Posterior vena cava (tissue), 2 donors: ENCODE measurements at regions not wholly inside any gene's neighbourhood (a gene's known extent, or its start where the extent isn't known, plus 50 kb on each side); places are given as distances from the start of the nearest gene placed in this dataset.
"Not testable (repeated sequence)": the region's sequence is repeated elsewhere in the genome, so short reads cannot be mapped to it uniquely, and the experiment has no call there.

Source experiments
- DNase-seq: peaks from one replicate; pipeline ENCODE4 v3.0.0-alpha.2; 2020; ENCODE audit warnings: low spot score
- intact Hi-C, 2 donors: fragments of 100-400 bp; cut with DNase I; formaldehyde crosslinking; loops; one replicate each; pipeline versions ENCODE4 v1.14.1 to v1.14.2; 2022 to 2023
- donor health status: DM: yes; HTN: yes; CAD: no.
- donor health status: DM: yes; HTN: yes; CAD: no.

GRCh38 chr10:4397337-4397736 lies 428.7 kb upstream of the AKR1E2 start:
- intact Hi-C loops = no loop called here
- no peak for DNase-seq

GRCh38 chr10:4396401-4397283 lies 429.4 kb upstream of the AKR1E2 start:
- intact Hi-C loops = no loop called here

GRCh38 chr10:4395731-4396130 lies 430.3 kb upstream of the AKR1E2 start:
- DNase-seq = no peak
- intact Hi-C loops = no loop called here

More at GRCh38 chr10:4396401-4397283, 429.4 kb upstream of the AKR1E2 start:
- no peak for DNase-seq

GRCh38 chr10:4394455-4394854 lies 431.6 kb upstream of the AKR1E2 start:
- intact Hi-C loops, DNase-seq: not testable (repeated sequence)

GRCh38 chr10:4391683-4392082 lies 434.3 kb upstream of the AKR1E2 start:
- no peak for DNase-seq
- intact Hi-C loops = no loop called here

- intact Hi-C loops = no loop called here
- DNase-seq = no peak
These were observed 435.8 kb upstream of the AKR1E2 start for GRCh38 chr10:4390219-4390618.

GRCh38 chr10:4385231-4385870 lies 440.7 kb upstream of the AKR1E2 start:
- intact Hi-C loops = no loop called here
- DNase-seq = no peak

GRCh38 chr10:4384245-4384644 lies 441.8 kb upstream of the AKR1E2 start:
- intact Hi-C loops = no loop called here
- DNase-seq = no peak

GRCh38 chr10:4383651-4384098 lies 442.3 kb upstream of the AKR1E2 start:
- intact Hi-C loops = no loop called here
- DNase-seq = no peak

- intact Hi-C loops = no loop called here
- DNase-seq = no peak
These were observed 443.2 kb upstream of the AKR1E2 start for GRCh38 chr10:4382811-4383210.

GRCh38 chr10:4373612-4374011 lies 452.4 kb upstream of the AKR1E2 start:
- intact Hi-C loops = no loop called here

GRCh38 chr10:4373098-4373497 lies 452.9 kb upstream of the AKR1E2 start:
- DNase-seq = no peak
- intact Hi-C loops = no loop called here

More at GRCh38 chr10:4373612-4374011, 452.4 kb upstream of the AKR1E2 start:
- no peak for DNase-seq

- no peak for DNase-seq
- intact Hi-C loops = no loop called here
These were observed 453.4 kb upstream of the AKR1E2 start for GRCh38 chr10:4372601-4373000.

- no peak for DNase-seq
- intact Hi-C loops = no loop called here
These were observed 454.2 kb upstream of the AKR1E2 start for GRCh38 chr10:4371691-4372295.

- no peak for DNase-seq
- intact Hi-C loops = no loop called here
These were observed 455.6 kb upstream of the AKR1E2 start for GRCh38 chr10:4370376-4370775.

GRCh38 chr10:4361581-4361980 lies 464.4 kb upstream of the AKR1E2 start:
- DNase-seq = no peak
- intact Hi-C loops = no loop called here

GRCh38 chr10:4359003-4359402 lies 467.0 kb upstream of the AKR1E2 start:
- intact Hi-C loops = loop anchor here in 1 of 2 donors (10.0 kb wide), 1 partner anchor 296 kb away; no protein-coding TSS in a partner anchor

GRCh38 chr10:4357911-4358310 lies 468.1 kb upstream of the AKR1E2 start:
- DNase-seq = no peak
- intact Hi-C loops = loop anchor here in 1 of 2 donors (10.0 kb wide), 1 partner anchor 297 kb away; no protein-coding TSS in a partner anchor

More at GRCh38 chr10:4359003-4359402, 467.0 kb upstream of the AKR1E2 start:
- no peak for DNase-seq

GRCh38 chr10:4355350-4355749 lies 470.7 kb upstream of the AKR1E2 start:
- intact Hi-C loops = loop anchor here in 1 of 2 donors (10.0 kb wide), 1 partner anchor 299 kb away; no protein-coding TSS in a partner anchor
- DNase-seq = no peak

- DNase-seq = no peak
- intact Hi-C loops = loop anchor here in 1 of 2 donors (10.0 kb wide), 1 partner anchor 300 kb away; no protein-coding TSS in a partner anchor
These were observed 471.6 kb upstream of the AKR1E2 start for GRCh38 chr10:4354382-4354812.
